Mammary epithelial cell (primary cell): ENCODE measurements at regions not wholly inside any gene's neighbourhood (a gene's known extent, or its start where the extent isn't known, plus 50 kb on each side); places are given as distances from the start of the nearest gene placed in this dataset.

Source experiments
- CTCF ChIP-seq, 2 donors: IDR thresholded peaks in 1 of 2; conservative IDR thresholded peaks in 1 of 2; 2 replicates each; pipeline ENCODE4 v1.5.1; 2011 to 2012; ENCODE audit warnings: inconsistent platforms in 2 of 2, low read length in 2 of 2, mild to moderate bottlenecking in 2 of 2, control low read depth in 1 of 2, low read depth in 1 of 2; ENCODE audit not compliant: insufficient read depth in 1 of 2; ENCODE audit errors: extremely low read depth in 1 of 2
- EZH2 ChIP-seq: IDR thresholded peaks from 2 replicates; pipeline ENCODE4 v1.6.1; 2012; ENCODE audit warnings: low read length, inconsistent platforms, borderline replicate concordance

- TF ChIP-seq CTCF (conservative IDR thresholded peaks at IDR 0.05 in 1 of 2, IDR thresholded peaks at IDR 0.05 in 1 of 2; ENCODE audit: extremely low read depth in 1 of 2, insufficient read depth in 1 of 2, low read depth in 1 of 2, low read length in 2 of 2): no peak
- no peak for TF ChIP-seq EZH2
These were observed 176.8 kb upstream of the CHRM3 start for GRCh38 chr1:239209591-239209990.
